ENCODE measurements at regions not wholly inside any gene's neighbourhood (a gene's known extent, or its start where the extent isn't known, plus 50 kb on each side); places are given as distances from the start of the nearest gene placed in this dataset.

DNA sequence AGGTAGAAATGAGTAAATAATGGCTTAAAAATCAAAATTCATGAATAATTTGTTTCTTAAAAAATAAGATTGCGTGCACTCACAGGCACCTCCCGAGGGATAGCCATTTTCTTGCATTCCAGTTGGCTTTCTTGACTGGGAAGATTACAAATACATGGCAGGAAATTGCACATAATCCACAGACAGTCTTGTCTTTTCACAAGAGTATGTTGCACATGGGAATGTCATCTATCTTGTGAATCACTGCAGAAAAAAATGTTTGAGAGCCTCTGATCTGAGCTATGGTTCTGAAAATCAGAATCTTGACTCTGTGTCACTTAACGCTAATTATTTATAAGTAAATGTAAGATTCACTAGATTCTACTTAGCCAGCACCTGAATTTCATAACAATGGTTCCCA, 74.1 kb upstream of the PRKG1 start:
- in situ Hi-C loops (cut with HindIII; ENCODE audit: low pct_ligation_motif_present, low sequenced_read_pairs): no loop called here
- Histone ChIP-seq H3K4me3 (ENCODE audit: low read depth, low read length) (no peak overlapping the region), H3K27me3 (replicated peaks) (no peaks in the 10 kb centered on the region), H3K27ac (peak overlapping the region; percentile 98), H3K36me3 (replicated peaks) (no peaks in the 10 kb centered on the region)
- TF ChIP-seq, protein P1, sequence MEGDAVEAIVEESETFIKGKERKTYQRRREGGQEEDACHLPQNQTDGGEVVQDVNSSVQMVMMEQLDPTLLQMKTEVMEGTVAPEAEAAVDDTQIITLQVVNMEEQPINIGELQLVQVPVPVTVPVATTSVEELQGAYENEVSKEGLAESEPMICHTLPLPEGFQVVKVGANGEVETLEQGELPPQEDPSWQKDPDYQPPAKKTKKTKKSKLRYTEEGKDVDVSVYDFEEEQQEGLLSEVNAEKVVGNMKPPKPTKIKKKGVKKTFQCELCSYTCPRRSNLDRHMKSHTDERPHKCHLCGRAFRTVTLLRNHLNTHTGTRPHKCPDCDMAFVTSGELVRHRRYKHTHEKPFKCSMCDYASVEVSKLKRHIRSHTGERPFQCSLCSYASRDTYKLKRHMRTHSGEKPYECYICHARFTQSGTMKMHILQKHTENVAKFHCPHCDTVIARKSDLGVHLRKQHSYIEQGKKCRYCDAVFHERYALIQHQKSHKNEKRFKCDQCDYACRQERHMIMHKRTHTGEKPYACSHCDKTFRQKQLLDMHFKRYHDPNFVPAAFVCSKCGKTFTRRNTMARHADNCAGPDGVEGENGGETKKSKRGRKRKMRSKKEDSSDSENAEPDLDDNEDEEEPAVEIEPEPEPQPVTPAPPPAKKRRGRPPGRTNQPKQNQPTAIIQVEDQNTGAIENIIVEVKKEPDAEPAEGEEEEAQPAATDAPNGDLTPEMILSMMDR (IDR thresholded peaks at IDR 0.05; ENCODE audit: low read depth, low read length, missing control alignments): no peak
- peak; percentile 77 for DNase-seq

DNA sequence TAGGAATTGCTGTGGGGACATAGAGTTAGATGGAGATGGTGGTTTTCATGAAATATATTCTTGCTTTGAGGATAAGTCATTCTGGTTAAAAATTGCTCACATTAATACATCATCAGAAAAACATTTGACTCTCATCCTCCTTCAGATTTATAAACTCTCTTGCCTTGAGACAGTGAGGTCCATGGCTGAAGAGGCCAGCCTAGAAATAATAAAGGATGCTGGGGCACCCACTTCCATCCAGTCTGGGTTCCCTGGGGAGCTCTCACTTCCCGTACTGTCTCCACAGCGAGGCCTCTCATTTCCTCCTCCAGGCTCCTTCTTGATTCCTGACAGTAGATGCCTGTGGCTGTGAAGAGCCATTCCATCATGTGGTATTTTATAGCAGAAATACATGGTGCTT, 73.3 kb upstream of the PRKG1 start:
- in situ Hi-C loops (cut with HindIII; ENCODE audit: low pct_ligation_motif_present, low sequenced_read_pairs): no loop called here
- no peak overlapping the region for H3K4me3 ChIP-seq (ENCODE audit: low read depth, low read length)
- H3K27ac ChIP-seq: peak overlapping the region; percentile 98
- peak; percentile 65 for DNase-seq
- TF ChIP-seq, protein P1 (IDR thresholded peaks at IDR 0.05; ENCODE audit: low read depth, low read length, missing control alignments): no peak
- H3K27me3 ChIP-seq (replicated peaks): no peaks in the 10 kb centered on the region
- no peaks in the 10 kb centered on the region for H3K36me3 ChIP-seq (replicated peaks)

DNA sequence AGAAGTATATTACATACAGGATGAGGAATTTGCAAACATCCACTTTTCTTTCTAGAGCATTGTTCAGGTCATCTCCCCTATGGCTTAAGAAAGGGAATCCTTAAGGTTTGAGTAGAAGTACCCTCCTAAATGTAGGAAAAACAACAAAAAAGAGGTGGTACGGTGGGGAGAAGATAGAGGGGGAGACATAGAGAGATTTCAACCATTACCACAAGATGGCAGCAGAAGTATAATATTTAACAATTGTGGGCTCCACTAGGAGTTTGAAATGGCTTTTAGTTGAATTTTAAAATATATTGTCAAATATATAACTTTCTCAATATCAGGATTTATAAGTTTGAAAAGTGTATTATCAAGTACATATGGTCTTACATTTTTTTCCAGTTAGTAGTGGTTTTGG, 72.7 kb upstream of the PRKG1 start:
- TF ChIP-seq, protein P1 (IDR thresholded peaks at IDR 0.05; ENCODE audit: low read depth, low read length, missing control alignments): peak; percentile 54
- DNase-seq: no peak
- in situ Hi-C loops (cut with HindIII; ENCODE audit: low pct_ligation_motif_present, low sequenced_read_pairs): no loop called here
- peak overlapping the region; percentile 98 for H3K27ac ChIP-seq
- H3K36me3 ChIP-seq (replicated peaks): no peaks in the 10 kb centered on the region
- H3K27me3 ChIP-seq (replicated peaks): no peaks in the 10 kb centered on the region
- no peak overlapping the region for H3K4me3 ChIP-seq (ENCODE audit: low read depth, low read length)

DNA sequence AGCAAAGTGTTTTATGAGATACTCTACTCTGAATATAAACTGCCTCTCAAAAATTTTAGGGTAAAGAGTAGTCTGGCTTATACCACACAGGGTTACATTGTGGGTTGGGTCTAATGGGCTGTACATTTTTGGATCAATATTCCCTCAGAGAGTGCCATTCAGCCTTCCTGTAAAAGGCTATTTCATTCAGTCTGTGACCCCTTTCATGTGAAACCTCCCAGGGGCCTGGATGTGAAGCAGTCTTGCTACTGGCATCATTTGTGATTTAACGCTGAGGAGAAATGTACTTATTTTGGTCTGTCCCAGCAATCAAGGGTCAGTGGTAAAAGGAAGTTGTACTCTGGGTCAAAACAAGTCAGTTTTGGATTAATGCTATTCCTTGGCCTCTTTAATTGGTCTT, 71.8 kb upstream of the PRKG1 start:
- in situ Hi-C loops (cut with HindIII; ENCODE audit: low pct_ligation_motif_present, low sequenced_read_pairs): no loop called here
- H3K27ac ChIP-seq: peak overlapping the region; percentile 14
- H3K27me3 ChIP-seq (replicated peaks): no peaks in the 10 kb centered on the region
- H3K4me3 ChIP-seq (ENCODE audit: low read depth, low read length): no peak overlapping the region
- H3K36me3 ChIP-seq (replicated peaks): no peaks in the 10 kb centered on the region
- DNase-seq: no peak
- TF ChIP-seq, protein P1 (IDR thresholded peaks at IDR 0.05; ENCODE audit: low read depth, low read length, missing control alignments): no peak

DNA sequence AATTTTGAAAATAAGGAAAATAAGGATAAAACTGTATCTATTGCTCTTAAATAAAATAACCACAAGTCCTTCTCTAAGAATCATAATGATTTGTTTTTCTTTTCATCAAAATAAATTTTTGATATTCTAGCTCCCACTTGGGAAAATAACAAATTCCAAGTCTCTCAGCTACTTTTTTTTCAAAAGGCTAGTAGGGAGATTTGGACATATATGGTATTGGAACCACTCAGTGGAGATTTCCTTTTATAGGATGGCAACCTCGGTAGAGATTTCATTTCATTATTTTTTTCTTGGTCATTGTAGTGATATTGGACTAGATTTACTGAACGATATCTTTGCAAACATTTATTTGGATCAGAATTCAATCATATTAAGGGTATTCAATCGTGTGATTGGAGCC, 69.5 kb upstream of the PRKG1 start:
- Histone ChIP-seq H3K4me3 (ENCODE audit: low read depth, low read length) (no peak overlapping the region), H3K27ac (no peak overlapping the region), H3K27me3 (replicated peaks) (no peaks in the 10 kb centered on the region), H3K36me3 (replicated peaks) (no peaks in the 10 kb centered on the region)
- in situ Hi-C loops (cut with HindIII; ENCODE audit: low pct_ligation_motif_present, low sequenced_read_pairs): no loop called here
- TF ChIP-seq, protein P1 (IDR thresholded peaks at IDR 0.05; ENCODE audit: low read depth, low read length, missing control alignments): no peak
- no peak for DNase-seq

DNA sequence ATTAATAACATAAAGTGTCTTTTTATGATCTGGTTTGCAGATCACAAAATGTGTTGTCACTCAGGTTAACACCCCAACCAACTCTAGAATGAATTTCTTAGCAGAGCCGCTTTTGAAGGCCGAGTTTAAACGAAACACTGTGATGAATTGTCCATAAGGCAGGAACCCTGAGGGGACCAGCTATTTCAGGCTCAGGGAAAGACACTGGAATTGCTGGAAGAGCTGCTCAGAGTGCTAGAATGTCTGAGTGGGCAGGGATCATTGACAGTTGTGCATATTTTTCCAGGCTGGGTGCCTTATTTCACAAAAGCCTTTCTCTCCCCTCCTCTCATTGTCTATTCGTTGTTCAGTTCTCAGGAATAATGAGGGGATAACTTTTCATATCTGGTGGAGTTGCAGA, 68.7 kb upstream of the PRKG1 start:
- H3K36me3 ChIP-seq (replicated peaks): no peaks in the 10 kb centered on the region
- in situ Hi-C loops (cut with HindIII; ENCODE audit: low pct_ligation_motif_present, low sequenced_read_pairs): no loop called here
- H3K27ac ChIP-seq: no peak overlapping the region
- no peaks in the 10 kb centered on the region for H3K27me3 ChIP-seq (replicated peaks)
- DNase-seq: no peak
- no peak overlapping the region for H3K4me3 ChIP-seq (ENCODE audit: low read depth, low read length)
- TF ChIP-seq, protein P1 (IDR thresholded peaks at IDR 0.05; ENCODE audit: low read depth, low read length, missing control alignments): no peak
